Endothelial cell of umbilical vein (primary cell): ENCODE measurements at regions not wholly inside any gene's neighbourhood (a gene's known extent, or its start where the extent isn't known, plus 50 kb on each side); places are given as distances from the start of the nearest gene placed in this dataset.

Experiments
- TF ChIP-seq, protein P1 (sequence below), 2 donors: IDR thresholded peaks; 1 replicate in 1 of 2; 2 replicates in 1 of 2; pipeline ENCODE4 v1.5.1; 2011; ENCODE audit warnings: low read length in 2 of 2, mild to moderate bottlenecking in 2 of 2, moderate library complexity in 2 of 2, control low read depth in 1 of 2, inconsistent platforms in 1 of 2, low read depth in 1 of 2; ENCODE audit not compliant: insufficient read depth in 1 of 2; ENCODE audit errors: extremely low read depth in 1 of 2
- TF ChIP-seq, protein P2 (sequence below): IDR thresholded peaks from 2 replicates; pipeline ENCODE4 v1.6.1; 2011; ENCODE audit not compliant: insufficient read depth, insufficient read length

DNA sequence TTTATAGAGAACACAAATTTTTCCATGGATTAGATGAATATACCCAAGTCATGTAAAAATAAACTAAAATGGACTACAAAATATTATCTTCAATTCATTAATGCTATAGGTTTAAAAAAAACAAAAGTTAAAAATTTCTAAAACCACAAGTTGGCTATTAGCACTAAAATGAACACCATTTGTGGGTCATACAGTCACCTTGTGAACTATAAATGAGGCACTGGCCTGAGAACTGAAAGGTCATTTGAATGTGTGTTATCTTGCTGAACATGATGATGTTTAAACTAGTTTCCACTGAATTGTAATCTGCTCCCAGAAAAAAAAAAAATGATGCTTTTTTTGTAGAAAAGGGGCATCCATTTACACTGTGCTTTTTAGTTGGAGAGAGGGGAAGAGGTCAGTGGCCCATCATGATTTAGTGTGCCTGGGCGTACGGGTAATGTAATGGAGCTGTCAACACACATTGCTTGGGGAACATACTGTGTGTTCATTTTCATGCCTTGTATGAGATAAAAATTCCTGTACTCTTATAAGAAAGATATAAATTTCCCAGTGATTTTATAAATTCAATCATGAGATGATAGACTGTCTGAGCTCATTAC is 96.6 kb upstream of the FKBP1C start:
- TF ChIP-seq, protein P1, sequence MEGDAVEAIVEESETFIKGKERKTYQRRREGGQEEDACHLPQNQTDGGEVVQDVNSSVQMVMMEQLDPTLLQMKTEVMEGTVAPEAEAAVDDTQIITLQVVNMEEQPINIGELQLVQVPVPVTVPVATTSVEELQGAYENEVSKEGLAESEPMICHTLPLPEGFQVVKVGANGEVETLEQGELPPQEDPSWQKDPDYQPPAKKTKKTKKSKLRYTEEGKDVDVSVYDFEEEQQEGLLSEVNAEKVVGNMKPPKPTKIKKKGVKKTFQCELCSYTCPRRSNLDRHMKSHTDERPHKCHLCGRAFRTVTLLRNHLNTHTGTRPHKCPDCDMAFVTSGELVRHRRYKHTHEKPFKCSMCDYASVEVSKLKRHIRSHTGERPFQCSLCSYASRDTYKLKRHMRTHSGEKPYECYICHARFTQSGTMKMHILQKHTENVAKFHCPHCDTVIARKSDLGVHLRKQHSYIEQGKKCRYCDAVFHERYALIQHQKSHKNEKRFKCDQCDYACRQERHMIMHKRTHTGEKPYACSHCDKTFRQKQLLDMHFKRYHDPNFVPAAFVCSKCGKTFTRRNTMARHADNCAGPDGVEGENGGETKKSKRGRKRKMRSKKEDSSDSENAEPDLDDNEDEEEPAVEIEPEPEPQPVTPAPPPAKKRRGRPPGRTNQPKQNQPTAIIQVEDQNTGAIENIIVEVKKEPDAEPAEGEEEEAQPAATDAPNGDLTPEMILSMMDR (IDR thresholded peaks at IDR 0.05; ENCODE audit: extremely low read depth in 1 of 2, insufficient read depth in 1 of 2, low read depth in 1 of 2, low read length in 2 of 2) = no peak
- TF ChIP-seq, protein P2, sequence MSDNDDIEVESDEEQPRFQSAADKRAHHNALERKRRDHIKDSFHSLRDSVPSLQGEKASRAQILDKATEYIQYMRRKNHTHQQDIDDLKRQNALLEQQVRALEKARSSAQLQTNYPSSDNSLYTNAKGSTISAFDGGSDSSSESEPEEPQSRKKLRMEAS = no peak
